ENCODE measurements at regions not wholly inside any gene's neighbourhood (a gene's known extent, or its start where the extent isn't known, plus 50 kb on each side); places are given as distances from the start of the nearest gene placed in this dataset.

GRCh38 chr12:67765776-67766766 lies 117.5 kb downstream of the DYRK2 start:
- Histone ChIP-seq H3K27me3 (replicated peaks; ENCODE audit: control insufficient read depth, insufficient read depth, low read length) (no peaks in the 10 kb centered on the region), H3K4me3 (replicated peaks; ENCODE audit: low read depth, low read length) (no peak overlapping the region), H3K36me3 (ENCODE audit: control insufficient read depth, insufficient read depth, low read length) (no peaks in the 10 kb centered on the region)
- no peak for DNase-seq (ENCODE audit: extremely low read depth, insufficient read length)
- TF ChIP-seq CTCF (IDR thresholded peaks at IDR 0.05; ENCODE audit: insufficient read depth, low read length, poor library complexity, severe bottlenecking) = no peak

DNA sequence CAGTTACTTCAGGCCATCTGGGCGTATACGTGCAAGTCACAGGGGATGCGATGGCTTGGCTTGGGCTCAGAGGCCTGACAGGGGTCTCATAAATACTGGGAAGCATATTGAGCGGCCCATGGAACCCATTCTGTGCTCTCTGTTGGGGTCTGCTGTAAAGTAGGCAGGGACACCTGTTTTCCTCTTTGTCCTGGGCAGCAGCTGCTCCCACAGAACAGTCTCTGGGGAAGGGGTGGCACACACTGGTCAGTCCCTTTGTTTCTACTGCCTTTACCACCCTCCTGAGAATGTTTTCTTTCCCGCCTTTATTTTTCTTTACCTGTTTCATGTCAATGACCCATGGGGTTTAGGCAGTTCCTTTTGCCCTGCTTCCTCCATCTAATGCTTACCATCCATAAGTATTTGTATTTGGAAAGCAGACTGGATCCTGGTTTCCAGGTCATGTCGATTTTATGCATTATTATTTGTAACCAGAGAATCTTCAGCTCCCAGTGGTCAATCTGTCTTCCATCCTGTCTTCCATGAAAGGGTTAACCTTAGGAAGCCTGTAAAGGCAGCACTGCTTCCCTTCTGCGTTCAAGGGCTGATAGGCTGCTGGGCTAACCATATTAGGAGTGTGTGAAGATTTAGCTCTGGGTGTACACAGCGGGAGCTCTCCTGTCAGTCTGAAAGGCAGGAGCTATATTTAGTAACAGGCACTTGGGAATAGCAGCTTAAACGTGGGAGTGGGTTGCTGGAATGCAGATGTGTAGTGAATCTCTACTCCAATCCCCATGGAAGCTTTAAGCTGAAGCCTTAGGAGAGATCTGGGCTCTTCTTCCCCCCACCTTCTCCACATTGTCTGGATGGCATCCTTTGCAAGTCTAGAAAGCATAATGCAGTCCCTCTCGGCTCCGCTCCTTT lies 124.0 kb downstream of the DYRK2 start:
- Histone ChIP-seq H3K36me3 (ENCODE audit: control insufficient read depth, insufficient read depth, low read length) (no peaks in the 10 kb centered on the region), H3K4me3 (replicated peaks; ENCODE audit: low read depth, low read length) (no peak overlapping the region), H3K27me3 (replicated peaks; ENCODE audit: control insufficient read depth, insufficient read depth, low read length) (no peaks in the 10 kb centered on the region)
- no peak for TF ChIP-seq CTCF (IDR thresholded peaks at IDR 0.05; ENCODE audit: insufficient read depth, low read length, poor library complexity, severe bottlenecking)
- no peak for DNase-seq (ENCODE audit: extremely low read depth, insufficient read length)

GRCh38 chr12:67773896-67774295 lies 125.4 kb downstream of the DYRK2 start:
- Histone ChIP-seq H3K36me3 (ENCODE audit: control insufficient read depth, insufficient read depth, low read length) (no peaks in the 10 kb centered on the region), H3K4me3 (replicated peaks; ENCODE audit: low read depth, low read length) (no peak overlapping the region), H3K27me3 (replicated peaks; ENCODE audit: control insufficient read depth, insufficient read depth, low read length) (no peaks in the 10 kb centered on the region)
- no peak for TF ChIP-seq CTCF (IDR thresholded peaks at IDR 0.05; ENCODE audit: insufficient read depth, low read length, poor library complexity, severe bottlenecking)
- no peak for DNase-seq (ENCODE audit: extremely low read depth, insufficient read length)

DNA sequence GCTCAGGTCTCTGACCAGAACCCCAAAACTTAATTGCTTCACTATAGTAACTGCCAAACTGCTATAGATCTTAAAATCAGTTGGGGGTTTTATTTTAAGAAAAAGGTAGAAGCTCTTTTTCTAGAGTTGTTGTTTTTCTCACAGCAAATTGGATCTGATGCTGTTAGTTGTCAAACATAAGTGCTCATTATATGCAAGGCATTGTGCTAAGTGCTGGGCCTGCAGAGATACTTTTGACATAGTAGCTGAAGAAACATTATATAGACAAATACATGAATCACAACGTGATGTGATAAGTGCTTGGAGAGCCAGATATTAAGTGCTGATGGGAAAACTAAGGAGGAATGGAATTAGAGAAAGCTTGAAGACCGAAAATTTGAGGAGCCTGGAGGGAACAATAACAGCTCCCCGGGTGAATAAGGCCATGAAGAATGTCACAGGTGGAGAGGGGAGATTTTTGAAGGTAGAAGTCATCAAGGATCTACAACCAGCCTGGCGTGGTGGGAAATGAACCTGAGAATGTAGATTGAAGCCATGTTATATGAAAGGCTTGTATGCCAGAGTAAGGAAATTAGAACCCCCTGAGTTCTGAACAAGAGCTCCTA lies 126.5 kb downstream of the DYRK2 start:
- no peaks in the 10 kb centered on the region for H3K27me3 ChIP-seq (replicated peaks; ENCODE audit: control insufficient read depth, insufficient read depth, low read length)
- H3K36me3 ChIP-seq (ENCODE audit: control insufficient read depth, insufficient read depth, low read length) = no peaks in the 10 kb centered on the region
- H3K4me3 ChIP-seq (replicated peaks; ENCODE audit: low read depth, low read length) = no peak overlapping the region
- no peak for TF ChIP-seq CTCF (IDR thresholded peaks at IDR 0.05; ENCODE audit: insufficient read depth, low read length, poor library complexity, severe bottlenecking)
- DNase-seq (ENCODE audit: extremely low read depth, insufficient read length) = no peak

DNA sequence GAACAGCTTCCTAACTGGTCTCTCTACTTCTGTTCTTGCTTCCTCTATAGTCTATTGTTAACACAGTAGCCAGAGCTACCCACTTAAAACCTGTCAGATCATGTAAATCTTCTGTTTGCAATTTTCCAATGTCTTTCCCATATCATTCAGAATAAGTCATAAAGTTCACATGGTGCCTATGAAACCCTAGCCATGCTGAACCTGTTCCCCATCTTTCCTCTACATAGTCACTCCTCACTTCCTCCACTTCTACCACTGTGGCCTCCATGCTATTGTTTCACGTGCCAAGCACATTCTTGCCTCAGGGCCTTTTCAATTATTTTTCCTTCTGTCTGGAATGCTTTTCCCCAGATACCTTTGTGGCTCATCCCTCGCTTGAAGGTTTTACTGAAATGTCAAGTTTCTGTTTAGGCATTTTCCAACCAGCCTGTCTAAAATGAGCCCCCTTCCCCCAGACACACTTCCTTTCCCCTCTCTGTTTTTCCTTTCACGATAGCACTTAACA lies 132.1 kb downstream of the DYRK2 start:
- TF ChIP-seq CTCF (IDR thresholded peaks at IDR 0.05; ENCODE audit: insufficient read depth, low read length, poor library complexity, severe bottlenecking) = no peak

More for the DNA sequence above, 132.1 kb downstream of the DYRK2 start:
- H3K27me3 ChIP-seq (replicated peaks; ENCODE audit: control insufficient read depth, insufficient read depth, low read length) = no peaks in the 10 kb centered on the region
- no peak for DNase-seq (ENCODE audit: extremely low read depth, insufficient read length)
- H3K4me3 ChIP-seq (replicated peaks; ENCODE audit: low read depth, low read length) = no peak overlapping the region
- H3K36me3 ChIP-seq (ENCODE audit: control insufficient read depth, insufficient read depth, low read length) = no peaks in the 10 kb centered on the region
